Testis (tissue), 2 donors: ENCODE measurements at regions not wholly inside any gene's neighbourhood (a gene's known extent, or its start where the extent isn't known, plus 50 kb on each side); places are given as distances from the start of the nearest gene placed in this dataset.

Experiments
- POLR2A ChIP-seq: fragments of 450-650 bp; IDR thresholded peaks from one replicate; pipeline ENCODE4 v1.6.1; 2017; ENCODE audit warnings: antibody characterized with exemption, mild to moderate bottlenecking, moderate library complexity
- TF ChIP-seq, protein P1 (sequence below), 3 experiments: fragments of 450-650 bp in 2 of 3; fragments of 200-600 bp in 1 of 3; sonication (generic) in 1 of 3; IDR thresholded peaks; one replicate each; pipeline ENCODE4 v1.5.1; 2016 to 2019; ENCODE audit warnings: antibody characterized with exemption in 3 of 3, mild to moderate bottlenecking in 2 of 3, moderate library complexity in 1 of 3

DNA sequence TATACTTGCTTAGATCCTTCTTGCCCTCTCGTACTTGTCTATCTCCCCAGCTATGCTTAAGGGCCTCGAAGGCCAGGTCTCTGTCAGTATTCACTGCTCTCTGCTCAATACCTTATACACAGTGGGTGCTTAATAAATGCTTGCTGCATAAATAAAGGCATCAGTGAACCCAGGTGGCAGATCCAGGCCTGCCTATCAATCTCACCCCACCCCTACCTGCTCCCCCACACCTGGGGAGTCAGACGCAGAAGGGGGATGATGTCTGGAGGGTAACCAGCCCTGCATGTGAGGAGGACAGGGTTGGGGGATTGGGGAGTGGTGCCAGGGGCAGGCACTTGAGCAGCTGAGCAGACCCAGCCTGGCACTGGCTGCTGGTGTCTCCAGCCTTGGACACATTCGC is 430.6 kb downstream of the MN1 start:
- TF ChIP-seq, protein P1, sequence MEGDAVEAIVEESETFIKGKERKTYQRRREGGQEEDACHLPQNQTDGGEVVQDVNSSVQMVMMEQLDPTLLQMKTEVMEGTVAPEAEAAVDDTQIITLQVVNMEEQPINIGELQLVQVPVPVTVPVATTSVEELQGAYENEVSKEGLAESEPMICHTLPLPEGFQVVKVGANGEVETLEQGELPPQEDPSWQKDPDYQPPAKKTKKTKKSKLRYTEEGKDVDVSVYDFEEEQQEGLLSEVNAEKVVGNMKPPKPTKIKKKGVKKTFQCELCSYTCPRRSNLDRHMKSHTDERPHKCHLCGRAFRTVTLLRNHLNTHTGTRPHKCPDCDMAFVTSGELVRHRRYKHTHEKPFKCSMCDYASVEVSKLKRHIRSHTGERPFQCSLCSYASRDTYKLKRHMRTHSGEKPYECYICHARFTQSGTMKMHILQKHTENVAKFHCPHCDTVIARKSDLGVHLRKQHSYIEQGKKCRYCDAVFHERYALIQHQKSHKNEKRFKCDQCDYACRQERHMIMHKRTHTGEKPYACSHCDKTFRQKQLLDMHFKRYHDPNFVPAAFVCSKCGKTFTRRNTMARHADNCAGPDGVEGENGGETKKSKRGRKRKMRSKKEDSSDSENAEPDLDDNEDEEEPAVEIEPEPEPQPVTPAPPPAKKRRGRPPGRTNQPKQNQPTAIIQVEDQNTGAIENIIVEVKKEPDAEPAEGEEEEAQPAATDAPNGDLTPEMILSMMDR (IDR thresholded peaks at IDR 0.05) = no peak
- TF ChIP-seq POLR2A = no peak
